Activated CD8-positive, alpha-beta memory T cell treated with anti-CD3 and anti-CD28 coated beads, Interleukin-2, amount 50 U/mL, for 48 hours (primary cell): ENCODE measurements at regions not wholly inside any gene's neighbourhood (a gene's known extent, or its start where the extent isn't known, plus 50 kb on each side); places are given as distances from the start of the nearest gene placed in this dataset.

ENCODE experiments used
- DNase-seq: peaks from one replicate; pipeline ENCODE4 v3.0.0-alpha.2; 2020

- DNase-seq, result no peak
These were observed 186.2 kb downstream of the ERMARD start for GRCh38 chr6:169937389-169938261.

- DNase-seq, result no peak
These were observed 185.0 kb downstream of the ERMARD start for GRCh38 chr6:169936355-169936975.

- no peak for DNase-seq
These were observed 184.4 kb downstream of the ERMARD start for GRCh38 chr6:169935861-169936260.

GRCh38 chr6:169935348-169935718, 183.9 kb downstream of the ERMARD start:
- DNase-seq, result no peak

GRCh38 chr6:169934699-169935347, 183.4 kb downstream of the ERMARD start:
- DNase-seq, result no peak

- no peak for DNase-seq
These were observed 182.6 kb downstream of the ERMARD start for GRCh38 chr6:169933839-169934698.

GRCh38 chr6:169933251-169933821, 181.9 kb downstream of the ERMARD start:
- DNase-seq, result no peak

GRCh38 chr6:169932491-169932890, 181.1 kb downstream of the ERMARD start:
- no peak for DNase-seq

GRCh38 chr6:169931261-169931660, 179.8 kb downstream of the ERMARD start:
- no peak for DNase-seq

- no peak for DNase-seq
These were observed 179.4 kb downstream of the ERMARD start for GRCh38 chr6:169930799-169931198.

GRCh38 chr6:169927711-169928110, 176.3 kb downstream of the ERMARD start:
- no peak for DNase-seq

GRCh38 chr6:169926617-169927417, 175.4 kb downstream of the ERMARD start:
- peak; percentile 22 for DNase-seq

- no peak for DNase-seq
These were observed 172.3 kb downstream of the ERMARD start for GRCh38 chr6:169923468-169924464.

GRCh38 chr6:169921853-169922824, 170.7 kb downstream of the ERMARD start:
- DNase-seq, result peak; percentile 70

- no peak for DNase-seq
These were observed 169.8 kb downstream of the ERMARD start for GRCh38 chr6:169921217-169921616.

GRCh38 chr6:169920359-169921020, 169.1 kb downstream of the ERMARD start:
- no peak for DNase-seq

GRCh38 chr6:169918954-169919549, 167.6 kb downstream of the ERMARD start:
- no peak for DNase-seq
